ENCODE measurements at regions not wholly inside any gene's neighbourhood (a gene's known extent, or its start where the extent isn't known, plus 50 kb on each side); places are given as distances from the start of the nearest gene placed in this dataset.

DNA sequence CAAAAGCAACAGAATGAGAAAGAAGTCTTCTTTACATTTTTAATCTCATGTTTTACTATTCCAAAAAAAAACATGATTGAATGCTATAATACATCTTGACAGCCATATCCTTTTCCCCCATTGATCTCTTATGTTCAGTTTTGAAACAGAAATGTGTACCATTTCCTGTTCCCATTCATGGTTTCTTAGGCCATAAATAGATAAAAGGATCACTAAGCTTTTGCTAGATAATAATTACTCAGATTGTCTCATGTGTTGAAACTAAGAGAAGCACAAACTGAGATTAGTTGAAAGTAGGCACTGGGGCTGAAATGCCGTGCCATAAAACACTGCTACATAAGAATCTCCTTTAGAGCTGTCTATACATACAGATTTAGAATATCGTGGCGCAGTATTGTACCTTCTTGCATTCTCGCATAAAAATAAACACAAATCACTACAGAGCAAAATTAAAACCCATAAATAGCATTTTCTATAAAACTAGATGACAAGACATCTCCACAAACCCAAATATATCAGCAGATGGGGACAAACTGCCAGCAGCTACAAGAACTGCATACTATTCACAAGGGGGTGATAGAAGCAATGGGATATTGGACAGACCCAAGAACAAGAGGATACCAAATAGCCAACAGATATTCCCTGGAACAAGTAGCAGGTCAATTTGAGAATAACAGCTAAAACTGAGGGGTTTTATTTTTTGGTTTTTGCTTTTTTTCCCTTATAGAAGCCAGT, 405.3 kb upstream of the PRMT6 start:
- TF ChIP-seq, protein P1, sequence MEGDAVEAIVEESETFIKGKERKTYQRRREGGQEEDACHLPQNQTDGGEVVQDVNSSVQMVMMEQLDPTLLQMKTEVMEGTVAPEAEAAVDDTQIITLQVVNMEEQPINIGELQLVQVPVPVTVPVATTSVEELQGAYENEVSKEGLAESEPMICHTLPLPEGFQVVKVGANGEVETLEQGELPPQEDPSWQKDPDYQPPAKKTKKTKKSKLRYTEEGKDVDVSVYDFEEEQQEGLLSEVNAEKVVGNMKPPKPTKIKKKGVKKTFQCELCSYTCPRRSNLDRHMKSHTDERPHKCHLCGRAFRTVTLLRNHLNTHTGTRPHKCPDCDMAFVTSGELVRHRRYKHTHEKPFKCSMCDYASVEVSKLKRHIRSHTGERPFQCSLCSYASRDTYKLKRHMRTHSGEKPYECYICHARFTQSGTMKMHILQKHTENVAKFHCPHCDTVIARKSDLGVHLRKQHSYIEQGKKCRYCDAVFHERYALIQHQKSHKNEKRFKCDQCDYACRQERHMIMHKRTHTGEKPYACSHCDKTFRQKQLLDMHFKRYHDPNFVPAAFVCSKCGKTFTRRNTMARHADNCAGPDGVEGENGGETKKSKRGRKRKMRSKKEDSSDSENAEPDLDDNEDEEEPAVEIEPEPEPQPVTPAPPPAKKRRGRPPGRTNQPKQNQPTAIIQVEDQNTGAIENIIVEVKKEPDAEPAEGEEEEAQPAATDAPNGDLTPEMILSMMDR (IDR thresholded peaks at IDR 0.05): no peak
- no peak for TF ChIP-seq POLR2A (IDR thresholded peaks at IDR 0.05)

All from testis (tissue), 2 donors.